ENCODE measurements at regions not wholly inside any gene's neighbourhood (a gene's known extent, or its start where the extent isn't known, plus 50 kb on each side); places are given as distances from the start of the nearest gene placed in this dataset.

GRCh38 chr5:68515514-68515913 is 300.0 kb downstream of the PIK3R1 start:
- no peaks in the 10 kb centered on the region for H3K27me3 ChIP-seq (ENCODE audit: insufficient read depth, poor library complexity, severe bottlenecking)
- no peak for TF ChIP-seq CTCF (IDR thresholded peaks at IDR 0.05; ENCODE audit: poor library complexity, severe bottlenecking)
- no peaks in the 10 kb centered on the region for H3K36me3 ChIP-seq (ENCODE audit: low read depth)
- no peak overlapping the region for H3K4me3 ChIP-seq (ENCODE audit: severe bottlenecking)
- ATAC-seq (ENCODE audit: low read depth) = no peak
- no peak for DNase-seq (ENCODE audit: low spot score)
- H3K9me3 ChIP-seq (ENCODE audit: severe bottlenecking) = no peaks in the 10 kb centered on the region
- no peak overlapping the region for H3K27ac ChIP-seq (ENCODE audit: poor library complexity, severe bottlenecking)
- no peaks in the 10 kb centered on the region for H3K4me1 ChIP-seq (ENCODE audit: insufficient read depth, poor library complexity, severe bottlenecking)

GRCh38 chr5:68518286-68518685 is 302.7 kb downstream of the PIK3R1 start:
- no peak overlapping the region for H3K27ac ChIP-seq (ENCODE audit: poor library complexity, severe bottlenecking)
- no peak for TF ChIP-seq CTCF (IDR thresholded peaks at IDR 0.05; ENCODE audit: poor library complexity, severe bottlenecking)
- H3K9me3 ChIP-seq (ENCODE audit: severe bottlenecking) = no peaks in the 10 kb centered on the region
- H3K27me3 ChIP-seq (ENCODE audit: insufficient read depth, poor library complexity, severe bottlenecking) = no peaks in the 10 kb centered on the region
- H3K4me3 ChIP-seq (ENCODE audit: severe bottlenecking) = no peak overlapping the region
- H3K4me1 ChIP-seq (ENCODE audit: insufficient read depth, poor library complexity, severe bottlenecking) = no peaks in the 10 kb centered on the region
- H3K36me3 ChIP-seq (ENCODE audit: low read depth) = no peaks in the 10 kb centered on the region
- DNase-seq (ENCODE audit: low spot score) (no peak), ATAC-seq (ENCODE audit: low read depth) (no peak)

- H3K27ac ChIP-seq (ENCODE audit: poor library complexity, severe bottlenecking) = no peak overlapping the region
- no peak for TF ChIP-seq CTCF (IDR thresholded peaks at IDR 0.05; ENCODE audit: poor library complexity, severe bottlenecking)
- no peaks in the 10 kb centered on the region for H3K9me3 ChIP-seq (ENCODE audit: severe bottlenecking)
- no peaks in the 10 kb centered on the region for H3K27me3 ChIP-seq (ENCODE audit: insufficient read depth, poor library complexity, severe bottlenecking)
- H3K36me3 ChIP-seq (ENCODE audit: low read depth) = no peaks in the 10 kb centered on the region
- DNase-seq (ENCODE audit: low spot score) (no peak), ATAC-seq (ENCODE audit: low read depth) (no peak)
- no peak overlapping the region for H3K4me3 ChIP-seq (ENCODE audit: severe bottlenecking)
- no peaks in the 10 kb centered on the region for H3K4me1 ChIP-seq (ENCODE audit: insufficient read depth, poor library complexity, severe bottlenecking)
Measured at GRCh38 chr5:68519143-68519542, 303.6 kb downstream of the PIK3R1 start.

- Histone ChIP-seq H3K36me3 (ENCODE audit: low read depth) (no peaks in the 10 kb centered on the region), H3K27ac (ENCODE audit: poor library complexity, severe bottlenecking) (no peak overlapping the region), H3K4me3 (ENCODE audit: severe bottlenecking) (no peak overlapping the region), H3K4me1 (ENCODE audit: insufficient read depth, poor library complexity, severe bottlenecking) (no peaks in the 10 kb centered on the region), H3K9me3 (ENCODE audit: severe bottlenecking) (no peaks in the 10 kb centered on the region), H3K27me3 (ENCODE audit: insufficient read depth, poor library complexity, severe bottlenecking) (no peaks in the 10 kb centered on the region)
- DNase-seq (ENCODE audit: low spot score) = no peak
- no peak for ATAC-seq (ENCODE audit: low read depth)
- TF ChIP-seq CTCF (IDR thresholded peaks at IDR 0.05; ENCODE audit: poor library complexity, severe bottlenecking) = no peak
Measured at GRCh38 chr5:68521776-68522175, 306.2 kb downstream of the PIK3R1 start.

DNA sequence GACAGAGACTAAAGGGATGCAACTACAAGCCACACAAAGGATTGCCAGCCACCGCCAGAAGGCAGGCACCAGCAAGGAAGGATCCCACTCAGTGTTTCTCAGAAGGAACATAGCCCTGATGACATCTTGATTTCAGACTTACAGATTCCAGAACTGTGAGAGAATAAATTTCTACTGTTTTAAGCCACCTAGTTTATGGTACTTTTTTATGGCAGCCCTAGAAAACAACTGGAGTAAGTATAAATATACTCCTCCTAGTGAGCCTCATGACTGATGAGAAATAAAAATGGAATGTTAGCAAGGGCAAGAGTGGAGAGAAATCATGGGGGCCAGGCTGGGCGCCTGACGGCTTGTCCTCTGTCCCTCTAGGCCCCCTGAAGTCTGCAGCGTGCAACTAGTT is 307.3 kb downstream of the PIK3R1 start:
- no peaks in the 10 kb centered on the region for H3K4me1 ChIP-seq (ENCODE audit: insufficient read depth, poor library complexity, severe bottlenecking)
- H3K36me3 ChIP-seq (ENCODE audit: low read depth) = no peaks in the 10 kb centered on the region
- TF ChIP-seq CTCF (IDR thresholded peaks at IDR 0.05; ENCODE audit: poor library complexity, severe bottlenecking) = no peak
- ATAC-seq (ENCODE audit: low read depth) = no peak
- H3K27ac ChIP-seq (ENCODE audit: poor library complexity, severe bottlenecking) = no peak overlapping the region
- no peak for DNase-seq (ENCODE audit: low spot score)
- H3K27me3 ChIP-seq (ENCODE audit: insufficient read depth, poor library complexity, severe bottlenecking) = no peaks in the 10 kb centered on the region
- peaks cover 2% of the 10 kb centered on the region for H3K9me3 ChIP-seq (ENCODE audit: severe bottlenecking)
- H3K4me3 ChIP-seq (ENCODE audit: severe bottlenecking) = no peak overlapping the region
